PC-3 (cell line): ENCODE measurements at regions not wholly inside any gene's neighbourhood (a gene's known extent, or its start where the extent isn't known, plus 50 kb on each side); places are given as distances from the start of the nearest gene placed in this dataset.

Experiments
- ATAC-seq: fragments of 200-7000 bp; cut with Tn5 transposase; 2 replicates; pipeline ENCODE4 v1.9.1; 2020; ENCODE audit warnings: mild to moderate bottlenecking, moderate library complexity
- BruUV-seq: library from RNA; stranded (reverse); fragments of 400-500 nt; replicated peaks from 2 replicates; lab custom pipeline; 2021; lab: Mats Ljungman, UMichigan
- CTCF ChIA-PET: fragments of 300-600 bp; sonication (Branson Sonifier 250); formaldehyde crosslinking; loops from one replicate; lab custom pipeline; 2022; ENCODE audit warnings: antibody characterized with exemption; lab: Charles Lee
- POLR2A ChIA-PET: fragments of 300-600 bp; sonication (Branson Sonifier 250); formaldehyde crosslinking; loops from one replicate; lab custom pipeline; 2022; ENCODE audit warnings: antibody characterized with exemption; ENCODE audit not compliant: unreplicated experiment; lab: Charles Lee
- DNase-seq: peaks from one replicate; pipeline ENCODE4 v3.0.0-alpha.2; 2015
- H2AFZ ChIP-seq: fragments of 300-600 bp; sonication (generic); 2 replicates; pipeline ENCODE4 v1.6.0; 2016; ENCODE audit warnings: antibody characterized with exemption, low read length
- H3F3A ChIP-seq: fragments of 300-600 bp; sonication (generic); one replicate; pipeline ENCODE4 v1.6.0; 2017; ENCODE audit warnings: antibody characterized with exemption, low read length, control low read depth, mild to moderate bottlenecking; ENCODE audit not compliant: unreplicated experiment
- H3K27ac ChIP-seq: fragments of 300-600 bp; sonication (generic); 2 replicates; pipeline ENCODE4 v1.5.1; 2016; ENCODE audit warnings: mild to moderate bottlenecking, low read length
- H3K27me3 ChIP-seq: fragments of 300-600 bp; sonication (generic); 2 replicates; pipeline ENCODE4 v1.6.1; 2016; ENCODE audit warnings: low read length, mixed read lengths
- H3K36me3 ChIP-seq: fragments of 300-600 bp; sonication (generic); 2 replicates; pipeline ENCODE4 v1.6.1; 2016; ENCODE audit warnings: low read depth, mixed run types, low read length, mixed read lengths
- H3K4me1 ChIP-seq: fragments of 300-600 bp; sonication (generic); 2 replicates; pipeline ENCODE4 v1.5.1; 2016; ENCODE audit warnings: low read length; ENCODE audit not compliant: insufficient read depth
- H3K4me2 ChIP-seq: fragments of 300-600 bp; sonication (generic); 2 replicates; pipeline ENCODE4 v1.6.0; 2016; ENCODE audit warnings: low read length
- H3K4me3 ChIP-seq: fragments of 300-600 bp; sonication (generic); 2 replicates; pipeline ENCODE4 v1.5.1; 2016; ENCODE audit warnings: mild to moderate bottlenecking, low read length, mixed read lengths
- H3K79me2 ChIP-seq: fragments of 300-600 bp; sonication (generic); 2 replicates; pipeline ENCODE4 v1.6.1; 2017; ENCODE audit warnings: low read length, mixed read lengths
- H3K9ac ChIP-seq: fragments of 300-600 bp; sonication (generic); 2 replicates; pipeline ENCODE4 v1.6.0; 2016; ENCODE audit warnings: mild to moderate bottlenecking, low read length
- H3K9me2 ChIP-seq: fragments of 300-600 bp; sonication (generic); replicated peaks from 2 replicates; pipeline ENCODE4 v1.6.1; 2016; ENCODE audit warnings: mixed run types, low read length, mixed read lengths
- H3K9me3 ChIP-seq: fragments of 300-600 bp; sonication (generic); 2 replicates; pipeline ENCODE4 v1.6.1; 2016; ENCODE audit warnings: low read length, mixed read lengths
- H4K20me1 ChIP-seq: fragments of 300-600 bp; sonication (generic); 2 replicates; pipeline ENCODE4 v1.6.1; 2016; ENCODE audit warnings: low read length, mixed read lengths
- CTCF ChIP-seq: fragments of 300-600 bp; sonication (generic); conservative IDR thresholded peaks from 2 replicates; pipeline ENCODE4 v1.5.1; 2017; ENCODE audit warnings: antibody characterized with exemption, low read depth, mild to moderate bottlenecking, low read length
- EZH2 ChIP-seq: fragments of 300-600 bp; sonication (generic); IDR thresholded peaks from one replicate; pipeline ENCODE4 v1.6.1; 2017; ENCODE audit warnings: antibody characterized with exemption, mild to moderate bottlenecking, low read length; ENCODE audit not compliant: unreplicated experiment
- EZH2phosphoT487 ChIP-seq: fragments of 300-600 bp; sonication (generic); IDR thresholded peaks from 2 replicates; pipeline ENCODE4 v1.6.1; 2018; ENCODE audit warnings: mild to moderate bottlenecking, antibody characterized with exemption, low read length, borderline replicate concordance
- intact Hi-C: fragments of 100-400 bp; cut with micrococcal nuclease; formaldehyde crosslinking; loops from 2 replicates; pipeline ENCODE4 v1.9.0; 2023

- H3F3A ChIP-seq, result no peaks in the 10 kb centered on the region
- no peaks in the 10 kb centered on the region for H4K20me1 ChIP-seq
- ChIA-PET POLR2A (no interaction called here), CTCF (no interaction called here)
- H3K79me2 ChIP-seq, result no peaks in the 10 kb centered on the region
- H3K36me3 ChIP-seq, result no peaks in the 10 kb centered on the region
- 0 out of 2 replicates have a peak overlapping the region, but pooled peaks have one; percentile 6 for H2AFZ ChIP-seq
- no peak for ATAC-seq
- H3K4me3 ChIP-seq, result no peak overlapping the region
- H3K9me2 ChIP-seq, result 0 out of 2 replicates have a peak, but pooled peaks cover 4% of the 10 kb centered on the region
- no peak overlapping the region for H3K4me2 ChIP-seq
- intact Hi-C loops, result no loop called here
- no peaks in the 10 kb centered on the region for H3K9me3 ChIP-seq
- no TSS peak for BruUV-seq
- H3K27me3 ChIP-seq, result no peaks in the 10 kb centered on the region
- DNase-seq, result no peak
- H3K4me1 ChIP-seq, result peaks cover 11% of the 10 kb centered on the region
- no peak for TF ChIP-seq EZH2phosphoT487
- TF ChIP-seq EZH2, result no peak
- no peak for TF ChIP-seq CTCF
- no peak overlapping the region for H3K9ac ChIP-seq
- no peak overlapping the region for H3K27ac ChIP-seq
Measured at GRCh38 chr2:235270956-235271355, 222.9 kb upstream of the AGAP1 start.

GRCh38 chr2:235271936-235272335, 221.9 kb upstream of the AGAP1 start:
- H3K4me2 ChIP-seq, result no peak overlapping the region
- H3K4me3 ChIP-seq, result no peak overlapping the region
- no peaks in the 10 kb centered on the region for H3F3A ChIP-seq
- no peaks in the 10 kb centered on the region for H4K20me1 ChIP-seq
- intact Hi-C loops, result no loop called here
- H2AFZ ChIP-seq, result no peak overlapping the region
- H3K9ac ChIP-seq, result no peak overlapping the region
- H3K27me3 ChIP-seq, result no peaks in the 10 kb centered on the region
- ChIA-PET CTCF (no interaction called here), POLR2A (no interaction called here)
- no peaks in the 10 kb centered on the region for H3K79me2 ChIP-seq
- 0 out of 2 replicates have a peak, but pooled peaks cover 4% of the 10 kb centered on the region for H3K9me2 ChIP-seq
- H3K27ac ChIP-seq, result no peak overlapping the region
- H3K4me1 ChIP-seq, result peaks cover 11% of the 10 kb centered on the region
- H3K9me3 ChIP-seq, result no peaks in the 10 kb centered on the region
- no TSS peak for BruUV-seq
- no peaks in the 10 kb centered on the region for H3K36me3 ChIP-seq
- no peak for ATAC-seq
- TF ChIP-seq CTCF, result no peak
- TF ChIP-seq EZH2, result no peak
- TF ChIP-seq EZH2phosphoT487, result no peak
- no peak for DNase-seq

- DNase-seq (no peak), ATAC-seq (no peak)
- no peak overlapping the region for H3K4me3 ChIP-seq
- H3K27ac ChIP-seq, result no peak overlapping the region
- POLR2A ChIA-PET, result no interaction called here
- no peaks in the 10 kb centered on the region for H3K36me3 ChIP-seq
- intact Hi-C loops, result no loop called here
- H3K9me2 ChIP-seq, result 0 out of 2 replicates have a peak, but pooled peaks cover 4% of the 10 kb centered on the region
- no peaks in the 10 kb centered on the region for H3K79me2 ChIP-seq
- no peaks in the 10 kb centered on the region for H3K4me1 ChIP-seq
- H3K9me3 ChIP-seq, result no peaks in the 10 kb centered on the region
- TF ChIP-seq EZH2, result no peak
- no peak for TF ChIP-seq CTCF
- no peak for TF ChIP-seq EZH2phosphoT487
- H4K20me1 ChIP-seq, result no peaks in the 10 kb centered on the region
- CTCF ChIA-PET, result no interaction called here
- BruUV-seq, result no TSS peak
- H3F3A ChIP-seq, result no peaks in the 10 kb centered on the region
- no peaks in the 10 kb centered on the region for H3K27me3 ChIP-seq
- H3K4me2 ChIP-seq, result no peak overlapping the region
- H2AFZ ChIP-seq, result no peak overlapping the region
- no peak overlapping the region for H3K9ac ChIP-seq
Measured at GRCh38 chr2:235274023-235274422, 219.8 kb upstream of the AGAP1 start.
